ENCODE measurements at regions not wholly inside any gene's neighbourhood (a gene's known extent, or its start where the extent isn't known, plus 50 kb on each side); places are given as distances from the start of the nearest gene placed in this dataset.

GRCh38 chr2:14221466-14221865 is 411.1 kb upstream of the LRATD1 start:
- no peak for DNase-seq

GRCh38 chr2:14223576-14223975 is 408.9 kb upstream of the LRATD1 start:
- no peak for DNase-seq

- DNase-seq, result no peak
Measured at GRCh38 chr2:14231391-14231898, 401.1 kb upstream of the LRATD1 start.

- DNase-seq, result no peak
Measured at GRCh38 chr2:14232217-14232616, 400.3 kb upstream of the LRATD1 start.

GRCh38 chr2:14234911-14235310 is 397.6 kb upstream of the LRATD1 start:
- no peak for DNase-seq

- no peak for DNase-seq
Measured at GRCh38 chr2:14235667-14236066, 396.9 kb upstream of the LRATD1 start.

GRCh38 chr2:14237902-14238301 is 394.6 kb upstream of the LRATD1 start:
- DNase-seq, result no peak

GRCh38 chr2:14239605-14240004 is 392.9 kb upstream of the LRATD1 start:
- DNase-seq, result no peak

GRCh38 chr2:14240868-14241267 is 391.6 kb upstream of the LRATD1 start:
- no peak for DNase-seq

- no peak for DNase-seq
Measured at GRCh38 chr2:14245901-14246300, 386.6 kb upstream of the LRATD1 start.

GRCh38 chr2:14255135-14255820 is 377.2 kb upstream of the LRATD1 start:
- DNase-seq, result no peak

- DNase-seq, result no peak
Measured at GRCh38 chr2:14256890-14257289, 375.6 kb upstream of the LRATD1 start.

- DNase-seq, result no peak
Measured at GRCh38 chr2:14257801-14258507, 374.6 kb upstream of the LRATD1 start.

GRCh38 chr2:14261771-14262170 is 370.7 kb upstream of the LRATD1 start:
- no peak for DNase-seq

- DNase-seq, result no peak
Measured at GRCh38 chr2:14263053-14263452, 369.5 kb upstream of the LRATD1 start.

- DNase-seq, result no peak
Measured at GRCh38 chr2:14270036-14270582, 362.4 kb upstream of the LRATD1 start.

GRCh38 chr2:14272396-14273075 is 360.0 kb upstream of the LRATD1 start:
- DNase-seq, result no peak

GRCh38 chr2:14273650-14274049 is 358.9 kb upstream of the LRATD1 start:
- no peak for DNase-seq

GRCh38 chr2:14284244-14284643 is 348.3 kb upstream of the LRATD1 start:
- DNase-seq, result no peak

- no peak for DNase-seq
Measured at GRCh38 chr2:14285812-14286211, 346.7 kb upstream of the LRATD1 start.

- DNase-seq, result no peak
Measured at GRCh38 chr2:14288016-14288415, 344.5 kb upstream of the LRATD1 start.

- DNase-seq, result no peak
Measured at GRCh38 chr2:14292964-14293363, 339.6 kb upstream of the LRATD1 start.

GRCh38 chr2:14297340-14297739 is 335.2 kb upstream of the LRATD1 start:
- DNase-seq, result no peak

- no peak for DNase-seq
Measured at GRCh38 chr2:14297906-14298305, 334.6 kb upstream of the LRATD1 start.

All from NCI-H2081 (cell line).